ENCODE measurements at regions not wholly inside any gene's neighbourhood (a gene's known extent, or its start where the extent isn't known, plus 50 kb on each side); places are given as distances from the start of the nearest gene placed in this dataset.

DNA sequence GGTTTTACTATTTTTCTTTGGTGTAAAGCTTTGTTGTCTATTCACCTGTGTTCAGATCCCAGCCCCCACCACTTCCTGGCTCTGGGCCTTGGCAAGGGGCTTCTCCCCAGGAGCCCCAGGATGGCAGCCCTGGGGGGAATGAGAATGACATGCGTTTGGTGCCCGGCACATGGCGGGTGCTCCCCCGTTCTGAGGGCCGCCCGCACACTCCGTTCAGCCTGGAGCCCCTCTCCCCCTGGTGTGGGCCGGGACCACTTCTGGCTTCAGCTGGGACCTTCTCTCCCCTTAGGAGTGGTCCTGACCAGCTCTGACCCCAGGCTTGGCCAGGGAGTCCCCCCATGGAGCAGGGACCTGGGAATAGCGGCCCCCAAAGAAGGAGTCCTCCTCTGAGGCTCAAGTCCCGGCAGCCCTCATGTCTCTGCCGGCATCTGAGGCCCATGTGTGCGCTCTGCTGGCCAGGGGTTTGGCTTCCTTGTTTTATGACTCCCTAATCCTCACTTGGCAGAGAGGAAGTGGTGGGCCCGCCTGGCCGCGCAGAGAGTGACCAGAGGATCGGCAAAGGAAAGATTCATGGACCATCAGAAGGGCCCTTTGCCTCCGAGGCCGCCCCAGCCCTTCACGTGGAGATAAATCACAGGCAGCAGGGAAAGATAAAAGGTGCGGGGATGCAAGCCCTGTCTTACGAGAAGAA, 57.0 kb upstream of the LMX1B start:
- DNase-seq: no peak

DNA sequence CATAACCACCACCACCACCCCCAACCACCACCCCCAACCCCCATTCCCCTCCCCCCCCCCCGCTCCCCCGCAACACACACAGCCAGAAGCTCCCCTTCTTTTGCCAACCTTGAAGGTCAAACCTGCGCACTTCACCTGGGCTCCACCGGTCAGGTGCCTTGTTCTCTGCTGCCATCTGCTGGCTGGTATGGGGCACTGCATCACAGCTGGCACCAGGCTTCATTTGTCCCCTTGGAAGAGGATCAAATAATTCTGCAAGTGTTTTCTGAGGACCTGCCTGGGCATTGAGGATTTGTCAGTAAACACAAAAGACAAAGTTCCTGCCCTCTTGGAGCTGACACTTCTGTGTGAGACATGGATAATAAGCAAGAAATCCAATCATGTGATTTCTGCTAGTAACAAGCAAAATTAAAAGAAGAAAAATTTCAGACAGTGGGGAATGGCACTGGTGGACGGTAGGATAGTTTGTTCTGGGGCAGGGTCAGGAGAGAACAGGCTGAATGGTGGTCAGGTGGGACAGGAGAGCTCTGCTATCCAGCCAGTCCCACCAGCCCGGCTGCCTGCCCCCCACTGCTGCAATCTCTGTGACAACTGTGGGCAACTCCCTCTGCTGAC, 55.6 kb upstream of the LMX1B start:
- peak; percentile 19 for DNase-seq

DNA sequence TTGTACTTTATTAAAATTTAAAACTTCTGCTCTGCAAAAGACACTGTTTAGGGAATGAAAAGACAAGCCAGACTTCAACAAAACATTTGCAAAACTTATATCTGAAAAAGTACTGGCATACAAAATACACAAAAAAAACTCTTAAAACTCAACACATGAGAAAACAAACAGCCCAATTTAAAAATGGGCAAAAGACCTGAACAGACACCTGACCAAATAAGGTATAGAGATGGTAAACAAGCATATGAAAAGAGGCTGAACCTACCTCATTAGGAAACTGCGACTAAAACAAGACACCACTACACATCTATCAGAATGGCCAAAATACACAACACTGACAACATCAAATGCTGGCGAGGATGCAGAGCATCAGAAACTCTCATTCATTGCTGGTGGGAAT, 54.4 kb upstream of the LMX1B start:
- DNase-seq: no peak

DNA sequence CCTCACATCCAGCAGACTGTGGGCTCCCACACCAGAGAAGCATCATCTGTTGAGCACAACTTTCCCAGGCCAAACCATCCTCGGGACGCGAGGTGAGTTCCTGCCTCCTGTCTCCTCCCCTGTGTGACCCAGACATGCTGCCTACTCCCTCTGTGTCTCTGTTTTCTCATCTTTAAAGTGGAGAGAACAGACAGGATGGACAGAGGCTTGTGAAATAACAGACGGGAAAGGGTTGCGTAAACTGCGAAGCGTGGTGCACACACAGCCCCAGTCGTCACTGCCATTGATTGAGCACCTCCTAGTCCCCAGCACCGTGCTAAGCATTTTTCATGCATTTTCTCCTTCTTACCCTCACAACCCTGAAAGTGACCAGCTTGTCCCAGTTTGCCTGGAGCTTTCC, 52.1 kb upstream of the LMX1B start:
- DNase-seq: no peak

DNA sequence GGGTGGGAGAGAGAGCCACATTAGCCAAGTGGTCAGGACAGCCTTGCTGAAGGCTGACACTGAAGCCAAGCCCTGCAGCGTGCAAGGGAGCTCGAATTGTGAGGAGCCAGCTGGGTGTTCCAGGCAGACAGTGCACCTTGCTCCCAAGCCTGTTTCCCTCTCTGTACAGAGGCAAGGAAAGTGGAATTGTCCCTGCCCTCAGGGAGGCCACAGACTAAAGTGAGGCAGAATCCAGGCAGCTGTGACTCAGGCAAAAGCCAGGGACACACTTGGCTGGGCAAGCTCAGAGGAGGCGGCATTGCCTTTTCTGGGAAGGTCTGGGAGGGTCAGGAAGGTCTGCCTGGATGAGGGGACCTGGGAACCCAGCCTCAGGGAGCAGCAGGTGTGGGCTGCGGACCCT, 50.2 kb upstream of the LMX1B start:
- no peak for DNase-seq

All from fibroblast of skin of back (primary cell).